ENCODE measurements at regions not wholly inside any gene's neighbourhood (a gene's known extent, or its start where the extent isn't known, plus 50 kb on each side); places are given as distances from the start of the nearest gene placed in this dataset.
A peak's percentile ranks its signal among the peaks of the same experiment; 100 is the strongest.

- H3K23me2 ChIP-seq (ENCODE audit: insufficient read length, low read depth, low read length, poor library complexity, severe bottlenecking) = no peaks in the 10 kb centered on the region
- peak; percentile 31 for DNase-seq
- WGBS (ENCODE audit: extremely low coverage, insufficient read length, low lambda C conversion rate) = no CpG with 5 or more reads among the region's 4 CpGs
- Mint-ChIP-seq H3K27me3 (ENCODE audit: low read depth) (no peaks in the 10 kb centered on the region; the same call in 1 of the 2 replicates), H3K4me3 (no peak overlapping the region), H3K4me1 (no peaks in the 10 kb centered on the region), H3K36me3 (ENCODE audit: insufficient read depth in 1 of 3, low read depth in 3 of 3) (no peaks in the 10 kb centered on the region), H3K27ac (no peak overlapping the region), H3K9me3 (0 out of 5 replicates have a peak, but pooled peaks cover 0 to 2% of the 10 kb centered on the region in 2 experiments)
- no peak overlapping the region for H2BK15ac ChIP-seq (ENCODE audit: low read depth, low read length)
- no peak overlapping the region for H3K9ac ChIP-seq (ENCODE audit: extremely low read depth, insufficient read length, low read length)
- H2AK5ac ChIP-seq (ENCODE audit: insufficient read length, low read length) = no peak overlapping the region
- no peak overlapping the region for H3K27ac ChIP-seq (ENCODE audit: insufficient read length, low read depth, low read length)
- H2BK12ac ChIP-seq (ENCODE audit: insufficient read length, low read depth, low read length) = no peak overlapping the region
- no peaks in the 10 kb centered on the region for H3K79me1 ChIP-seq (ENCODE audit: insufficient read depth, low read depth, low read length, poor library complexity, severe bottlenecking)
- no peaks in the 10 kb centered on the region for H4K20me1 ChIP-seq (ENCODE audit: control insufficient read depth, insufficient read depth, insufficient read length)
- no peaks in the 10 kb centered on the region for H3K9me3 ChIP-seq (ENCODE audit: control insufficient read depth, low read depth, low read length)
- no peak overlapping the region for H3K4ac ChIP-seq (ENCODE audit: low read depth, low read length)
- no peak overlapping the region for H2BK5ac ChIP-seq (ENCODE audit: insufficient read length, low read length)
- H3K79me2 ChIP-seq (ENCODE audit: insufficient read depth, low read length) = no peaks in the 10 kb centered on the region
- no peak overlapping the region for H3K4me2 ChIP-seq (ENCODE audit: insufficient read depth, insufficient read length, low read length)
- no peak overlapping the region for H3K18ac ChIP-seq (ENCODE audit: insufficient read length, low read depth, low read length)
- TF ChIP-seq, protein P1, sequence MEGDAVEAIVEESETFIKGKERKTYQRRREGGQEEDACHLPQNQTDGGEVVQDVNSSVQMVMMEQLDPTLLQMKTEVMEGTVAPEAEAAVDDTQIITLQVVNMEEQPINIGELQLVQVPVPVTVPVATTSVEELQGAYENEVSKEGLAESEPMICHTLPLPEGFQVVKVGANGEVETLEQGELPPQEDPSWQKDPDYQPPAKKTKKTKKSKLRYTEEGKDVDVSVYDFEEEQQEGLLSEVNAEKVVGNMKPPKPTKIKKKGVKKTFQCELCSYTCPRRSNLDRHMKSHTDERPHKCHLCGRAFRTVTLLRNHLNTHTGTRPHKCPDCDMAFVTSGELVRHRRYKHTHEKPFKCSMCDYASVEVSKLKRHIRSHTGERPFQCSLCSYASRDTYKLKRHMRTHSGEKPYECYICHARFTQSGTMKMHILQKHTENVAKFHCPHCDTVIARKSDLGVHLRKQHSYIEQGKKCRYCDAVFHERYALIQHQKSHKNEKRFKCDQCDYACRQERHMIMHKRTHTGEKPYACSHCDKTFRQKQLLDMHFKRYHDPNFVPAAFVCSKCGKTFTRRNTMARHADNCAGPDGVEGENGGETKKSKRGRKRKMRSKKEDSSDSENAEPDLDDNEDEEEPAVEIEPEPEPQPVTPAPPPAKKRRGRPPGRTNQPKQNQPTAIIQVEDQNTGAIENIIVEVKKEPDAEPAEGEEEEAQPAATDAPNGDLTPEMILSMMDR (conservative IDR thresholded peaks at IDR 0.05) = no peak
- no peak overlapping the region for H2BK20ac ChIP-seq (ENCODE audit: low read depth, low read length, poor library complexity, severe bottlenecking)
- no peaks in the 10 kb centered on the region for H3K27me3 ChIP-seq (ENCODE audit: insufficient read depth, low read length)
- no peak overlapping the region for H2AFZ ChIP-seq (ENCODE audit: low read length)
- no peak overlapping the region for H4K8ac ChIP-seq (replicated peaks; ENCODE audit: insufficient read length, low read depth, low read length)
- no peak overlapping the region for H4K91ac ChIP-seq (ENCODE audit: insufficient read length, low read depth, low read length)
- no peak overlapping the region for H3K14ac ChIP-seq (ENCODE audit: insufficient read depth, low read length)
- no peak overlapping the region for H3K23ac ChIP-seq (ENCODE audit: insufficient read length, low read depth, low read length)
- no peak overlapping the region for H3T11ph ChIP-seq (ENCODE audit: low read length)
- no peak overlapping the region for H3K56ac ChIP-seq (ENCODE audit: insufficient read length, low read depth, low read length)
- H2BK120ac ChIP-seq (ENCODE audit: low read depth, low read length, poor library complexity, severe bottlenecking) = no peak overlapping the region
- H4K5ac ChIP-seq (ENCODE audit: insufficient read length, low read depth, low read length) = no peak overlapping the region
- H3K4me1 ChIP-seq (ENCODE audit: insufficient read depth, low read length) = no peaks in the 10 kb centered on the region
These were observed 595.5 kb downstream of the LMO7 start for GRCh38 chr13:76231522-76232167.
